HG03175 (cell line): ENCODE measurements at regions not wholly inside any gene's neighbourhood (a gene's known extent, or its start where the extent isn't known, plus 50 kb on each side); places are given as distances from the start of the nearest gene placed in this dataset.
"Not testable (repeated sequence)": the region's sequence is repeated elsewhere in the genome, so short reads cannot be mapped to it uniquely, and the experiment has no call there.

Experiments
- ATAC-seq: cut with Tn5 transposase; IDR thresholded peaks from one replicate; pipeline ENCODE4 v1.9.1; 2021; ENCODE audit warnings: mild to moderate bottlenecking, moderate library complexity; ENCODE audit not compliant: unreplicated experiment

DNA sequence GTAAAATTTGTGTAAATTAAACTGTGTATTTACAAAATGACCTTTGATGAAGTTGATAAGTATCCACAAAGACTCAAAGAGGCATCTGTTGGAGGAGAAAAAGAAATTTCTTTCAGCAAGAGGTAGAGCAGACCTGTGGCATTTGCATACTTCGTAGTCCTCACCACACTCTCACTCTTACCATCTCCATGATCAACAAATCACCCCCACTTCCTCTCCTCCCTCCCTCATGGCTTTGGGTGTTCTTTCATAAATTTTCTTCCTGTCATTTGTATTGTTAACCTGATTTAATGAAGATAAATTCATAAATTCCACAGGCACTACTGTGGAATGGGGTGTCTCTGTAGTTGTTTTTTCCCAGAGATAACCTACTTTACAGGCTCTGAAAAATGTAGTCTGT lies 366.5 kb downstream of the ZNF674 start:
- ATAC-seq = peak; percentile 48

DNA sequence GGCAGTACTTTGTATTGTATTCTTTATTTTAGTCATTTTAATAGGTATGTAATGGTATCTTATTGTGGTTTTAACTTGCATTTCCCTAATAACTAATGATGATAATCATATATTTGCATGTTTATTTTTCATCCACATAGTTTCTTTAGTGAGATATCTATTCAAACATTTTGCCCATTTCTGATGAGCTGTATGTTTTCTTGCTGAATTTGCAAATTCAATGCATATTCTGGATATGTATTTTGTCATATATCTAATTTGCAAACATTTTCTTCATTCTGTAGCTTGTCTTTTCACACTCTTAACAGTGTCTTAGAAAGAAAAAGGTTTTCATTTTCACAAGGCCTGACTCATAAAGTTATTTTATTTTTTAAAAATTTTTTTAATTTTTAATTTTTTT lies 372.1 kb downstream of the ZNF674 start:
- no peak for ATAC-seq

DNA sequence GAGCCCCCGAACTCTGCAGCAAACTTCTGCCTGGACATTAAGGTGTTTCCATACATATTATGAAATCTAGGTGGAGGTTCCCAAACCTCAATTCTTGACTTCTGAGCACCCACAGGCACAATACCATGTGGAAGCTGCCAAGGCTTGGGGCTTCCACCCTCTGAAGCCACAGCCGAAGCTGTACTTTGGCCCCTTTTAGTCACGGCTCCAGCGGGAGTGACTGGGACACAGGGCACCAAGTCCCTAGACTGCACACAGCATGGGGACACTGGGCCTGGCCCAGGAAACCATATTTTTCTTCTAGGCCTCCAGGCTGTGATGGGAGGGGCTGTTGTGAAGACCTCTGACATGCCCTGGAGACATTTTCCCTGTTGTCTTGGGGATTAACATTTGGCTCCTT lies 373.8 kb downstream of the ZNF674 start:
- ATAC-seq = not testable (repeated sequence)

DNA sequence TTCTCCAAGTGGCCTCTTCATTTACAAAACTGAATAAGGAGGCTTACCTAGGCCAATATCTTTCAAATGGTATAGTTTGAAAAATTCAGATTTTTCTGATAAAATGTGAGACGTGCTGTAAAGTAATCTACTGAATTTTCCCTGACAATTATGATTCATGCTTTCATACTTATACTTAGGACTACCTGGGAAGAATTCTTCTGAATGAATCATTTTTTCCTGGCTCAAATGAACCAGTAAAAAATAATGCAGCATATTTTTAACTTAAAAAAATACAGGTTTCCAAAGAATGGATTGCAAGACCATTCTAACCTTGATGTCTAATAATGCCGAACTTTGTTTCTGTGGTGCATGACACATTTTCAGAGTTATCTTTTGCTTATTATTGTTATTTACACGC lies 375.4 kb downstream of the ZNF674 start:
- ATAC-seq = no peak

DNA sequence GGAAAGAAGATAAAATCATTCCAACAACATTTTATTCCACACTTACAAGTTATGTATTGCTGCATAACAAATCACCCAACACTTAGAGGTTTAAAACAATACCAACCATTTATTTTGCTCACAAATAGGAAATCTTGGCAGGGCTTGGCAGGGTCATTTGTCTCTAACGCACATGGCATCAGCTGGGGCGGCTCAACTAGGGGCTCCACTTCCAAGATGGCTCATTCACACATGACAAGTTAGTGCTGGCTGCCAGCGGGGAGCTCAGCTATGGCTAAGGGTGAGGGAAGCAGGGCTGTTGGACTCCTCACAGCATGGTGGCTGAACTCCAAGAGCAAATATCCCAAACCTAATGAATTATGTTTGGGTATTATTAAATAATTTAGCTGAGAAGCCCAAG lies 377.0 kb downstream of the ZNF674 start:
- no peak for ATAC-seq

DNA sequence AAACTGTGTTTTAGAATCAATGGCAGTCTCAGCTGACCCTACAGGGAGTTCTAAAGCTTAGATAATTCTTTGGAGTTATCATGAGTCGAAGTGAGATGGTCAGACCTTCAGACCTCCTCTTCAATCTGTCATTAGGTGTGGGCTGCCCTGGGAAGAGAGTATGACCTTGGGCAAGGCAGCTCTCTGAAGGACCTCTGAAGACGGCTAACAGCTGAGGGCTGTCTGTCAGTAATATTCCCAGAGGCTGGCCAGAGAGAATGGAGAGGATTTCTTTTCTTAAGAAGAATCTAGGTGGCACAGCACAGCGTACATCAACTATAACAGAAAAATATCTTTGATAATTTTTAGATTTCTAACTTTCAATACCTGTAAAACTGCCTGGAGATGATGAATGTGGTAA lies 379.4 kb downstream of the ZNF674 start:
- ATAC-seq = no peak

DNA sequence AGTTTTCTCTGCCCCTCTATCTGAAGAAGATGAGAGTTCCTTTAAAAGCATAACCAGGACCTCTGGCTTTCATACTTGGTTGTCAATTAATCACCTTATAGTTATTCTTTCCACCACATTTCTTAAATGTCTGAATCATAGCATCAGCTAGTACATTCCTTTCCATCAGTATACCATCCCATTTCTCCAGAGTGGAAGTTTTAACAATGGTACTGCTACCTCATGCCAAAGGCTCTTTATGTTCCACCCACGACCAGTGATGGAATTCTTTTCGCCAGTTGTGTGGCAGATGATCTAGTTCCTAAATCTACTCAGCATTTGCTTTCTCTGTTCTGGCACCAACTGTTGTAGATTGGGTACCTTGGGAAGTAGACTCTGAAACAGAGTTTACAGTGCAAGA lies 379.8 kb downstream of the ZNF674 start:
- ATAC-seq = no peak

DNA sequence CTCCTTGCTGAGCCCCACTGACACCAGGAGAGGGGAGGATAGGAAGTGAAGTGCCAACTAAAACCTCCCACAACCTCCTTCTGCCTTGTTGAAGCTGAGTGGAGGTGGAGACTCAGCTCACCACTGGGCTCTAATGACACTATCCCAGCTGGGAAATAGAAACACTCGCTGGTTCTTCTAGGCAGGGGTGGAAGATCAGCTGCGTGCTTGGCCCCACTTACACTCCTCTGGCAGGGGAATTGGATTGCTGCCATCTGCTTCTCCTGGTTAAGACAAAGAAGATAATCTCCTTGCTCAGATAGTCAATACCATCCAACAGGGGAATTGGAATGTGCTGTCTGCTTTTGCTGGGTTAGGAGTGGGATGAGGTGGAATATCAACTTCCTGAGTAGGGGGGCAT lies 392.5 kb downstream of the ZNF674 start:
- ATAC-seq = no peak

DNA sequence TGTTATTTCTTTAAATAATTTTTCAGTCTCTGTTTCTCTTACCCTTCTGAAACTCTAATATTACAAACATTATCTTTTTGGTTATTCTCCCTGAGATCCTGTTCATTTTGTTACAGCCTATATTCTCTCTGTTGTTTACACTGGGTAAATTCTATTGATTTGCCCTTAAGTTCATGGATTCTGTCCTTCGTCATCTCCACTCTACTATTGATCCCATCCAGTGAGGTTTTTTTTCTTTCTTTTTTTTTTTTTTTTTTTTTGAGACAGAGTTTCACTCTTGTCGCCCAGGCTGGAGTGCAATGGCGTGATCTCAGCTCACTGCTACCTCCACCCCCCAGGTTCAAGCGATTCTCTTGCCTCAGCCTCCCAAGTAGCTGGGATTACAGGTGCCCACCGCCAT lies 393.9 kb downstream of the ZNF674 start:
- not testable (repeated sequence) for ATAC-seq

DNA sequence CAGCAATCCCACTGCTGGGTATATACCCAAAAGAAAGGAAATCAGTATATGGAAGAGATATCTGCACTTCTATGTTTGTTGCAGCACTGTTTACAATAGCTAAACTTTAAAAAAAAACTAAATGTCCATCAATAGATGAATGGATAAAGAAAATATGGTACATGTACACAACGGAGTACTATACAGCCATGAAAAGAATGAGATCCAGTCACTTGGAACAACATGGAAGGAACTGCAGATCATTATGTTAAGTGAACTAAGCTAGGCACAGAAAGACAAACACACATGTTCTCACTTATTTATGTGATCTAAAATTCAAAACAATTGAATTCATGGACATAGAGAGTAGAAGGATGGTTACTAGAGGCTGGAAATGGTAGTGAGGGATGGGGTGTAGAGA lies 400.7 kb downstream of the ZNF674 start:
- no peak for ATAC-seq

DNA sequence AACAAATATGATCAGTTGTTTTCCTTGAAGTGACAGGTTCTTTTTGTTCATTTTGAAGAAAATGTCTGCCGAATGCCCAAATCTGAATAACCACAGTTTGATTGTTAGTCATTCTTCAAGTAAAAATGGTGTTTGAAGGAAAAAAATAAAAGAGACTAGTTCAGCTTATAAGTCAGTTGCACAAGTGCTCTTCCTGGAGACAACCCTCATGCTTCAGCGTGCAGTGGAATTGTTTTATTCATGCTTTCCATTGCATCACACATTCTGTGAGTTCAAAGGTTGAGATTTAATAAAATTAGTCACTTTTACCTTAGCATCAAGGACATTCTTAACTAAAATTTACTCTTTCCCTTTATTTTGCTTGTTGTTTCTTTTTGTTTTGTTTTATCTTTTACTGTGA lies 404.9 kb downstream of the ZNF674 start:
- no peak for ATAC-seq

DNA sequence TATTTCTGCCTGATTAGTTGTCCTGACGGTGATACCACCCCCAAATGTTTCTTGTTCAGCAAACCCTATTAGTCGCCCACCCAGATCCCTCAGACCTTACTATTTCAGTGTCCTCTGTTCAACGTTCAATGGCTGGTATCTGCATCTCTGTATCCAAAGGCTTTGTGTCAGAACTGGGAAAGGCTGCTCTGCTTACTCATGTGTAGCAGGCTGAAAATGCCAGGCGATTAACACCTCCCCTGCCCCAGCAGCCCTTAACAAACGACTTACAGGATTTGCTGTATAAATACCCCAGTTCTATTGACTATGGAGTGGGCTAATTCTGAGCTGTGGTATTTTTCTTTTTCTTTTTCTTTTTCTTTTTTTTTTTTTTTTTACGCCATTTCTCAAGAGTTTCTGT lies 415.0 kb downstream of the ZNF674 start:
- no peak for ATAC-seq

DNA sequence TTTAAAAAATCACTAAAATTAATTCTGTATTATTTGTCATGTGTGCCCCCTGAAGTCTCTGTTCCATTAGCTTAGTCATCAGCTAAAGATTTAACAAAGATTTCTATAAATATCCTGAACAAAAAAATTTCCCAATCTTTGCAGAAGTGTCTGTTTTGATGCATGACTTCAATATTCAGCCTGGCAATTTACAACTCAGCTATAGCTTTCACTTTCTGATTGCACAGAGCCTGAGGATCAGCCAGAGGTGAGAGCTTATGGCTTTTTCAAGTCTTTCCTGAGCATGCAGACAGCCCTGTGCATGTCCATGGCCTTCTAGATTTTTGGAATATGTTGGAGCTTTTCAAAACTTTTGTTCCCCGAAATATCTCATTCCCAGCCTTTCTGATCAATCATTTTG lies 420.1 kb downstream of the ZNF674 start:
- no peak for ATAC-seq

DNA sequence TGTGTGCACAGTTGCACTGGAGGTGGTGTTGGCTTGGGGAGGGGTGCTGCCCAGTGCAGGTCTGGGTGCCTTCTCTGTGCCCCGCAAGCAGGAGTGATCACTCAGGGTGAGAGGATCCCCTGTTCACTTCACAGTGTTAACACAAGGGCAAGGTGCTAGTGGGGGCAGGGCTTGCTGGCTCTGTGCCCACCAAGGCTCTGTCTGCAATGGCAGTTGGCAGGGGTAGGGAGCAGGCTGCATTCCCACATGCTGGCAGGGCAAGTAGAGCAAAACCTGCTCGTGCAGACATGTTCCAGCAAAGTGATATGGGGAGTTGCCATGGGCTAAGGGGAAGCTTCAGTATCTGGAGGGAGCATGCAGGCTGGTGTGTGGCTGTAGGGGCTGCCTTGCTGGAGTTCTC lies 428.0 kb downstream of the ZNF674 start:
- ATAC-seq = no peak

DNA sequence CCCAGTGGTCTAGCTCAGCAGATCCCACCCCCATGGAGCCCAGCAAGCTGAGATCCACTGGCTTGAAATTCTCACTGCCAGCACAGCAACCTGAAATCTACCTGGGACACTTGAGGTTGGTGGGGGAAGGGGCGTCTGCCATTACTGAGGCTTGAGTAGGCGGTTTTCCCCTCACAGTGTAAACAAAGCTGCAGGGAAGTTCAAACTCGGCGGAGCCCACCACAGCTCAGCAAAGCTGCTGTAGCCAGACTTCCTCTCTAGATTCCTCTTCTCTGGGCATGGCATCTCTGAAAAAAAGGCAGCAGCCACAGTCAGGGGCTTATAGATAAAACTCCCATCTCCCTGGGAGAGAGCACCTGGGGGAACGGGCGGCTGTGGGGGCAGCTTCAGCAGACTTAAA lies 457.9 kb downstream of the ZNF674 start:
- not testable (repeated sequence) for ATAC-seq

DNA sequence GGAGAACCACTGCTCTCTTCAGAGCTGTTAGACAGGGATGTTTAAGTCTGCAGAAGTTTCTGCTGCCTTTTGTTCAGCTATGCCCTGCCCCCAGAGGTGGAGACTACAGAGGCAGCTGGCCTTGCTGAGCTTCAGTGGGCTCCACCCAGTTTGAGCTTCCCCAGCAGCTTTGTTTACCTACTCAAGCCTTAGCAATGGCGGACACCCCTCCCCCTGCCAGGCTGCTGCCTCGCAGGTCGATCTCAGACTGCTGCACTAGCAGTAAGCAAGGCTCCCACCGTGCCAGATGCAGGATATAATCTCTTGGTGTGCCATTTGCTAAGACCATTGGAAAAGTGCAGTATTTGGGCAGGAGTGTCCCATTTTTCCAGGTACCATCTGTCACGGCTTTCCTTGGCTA lies 465.1 kb downstream of the ZNF674 start:
- not testable (repeated sequence) for ATAC-seq

DNA sequence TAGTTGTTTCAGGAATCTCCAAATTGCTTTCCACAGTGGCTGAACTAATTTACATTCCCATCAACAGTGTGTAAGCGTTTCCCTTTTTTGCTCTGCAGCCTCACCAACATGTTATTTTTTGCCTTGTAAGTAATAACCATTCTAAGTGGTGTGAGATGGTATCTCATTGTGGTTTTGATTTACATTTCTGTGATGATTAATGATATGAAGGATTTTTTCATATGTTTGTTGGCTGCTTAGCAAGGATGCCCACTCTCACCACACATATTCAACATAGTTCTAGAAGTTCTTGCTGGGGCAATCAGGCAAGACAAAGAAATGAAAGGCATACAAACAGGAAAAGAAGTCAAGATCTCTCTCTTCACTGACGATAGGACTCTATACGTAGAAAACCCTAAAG lies 472.4 kb downstream of the ZNF674 start:
- no peak for ATAC-seq

DNA sequence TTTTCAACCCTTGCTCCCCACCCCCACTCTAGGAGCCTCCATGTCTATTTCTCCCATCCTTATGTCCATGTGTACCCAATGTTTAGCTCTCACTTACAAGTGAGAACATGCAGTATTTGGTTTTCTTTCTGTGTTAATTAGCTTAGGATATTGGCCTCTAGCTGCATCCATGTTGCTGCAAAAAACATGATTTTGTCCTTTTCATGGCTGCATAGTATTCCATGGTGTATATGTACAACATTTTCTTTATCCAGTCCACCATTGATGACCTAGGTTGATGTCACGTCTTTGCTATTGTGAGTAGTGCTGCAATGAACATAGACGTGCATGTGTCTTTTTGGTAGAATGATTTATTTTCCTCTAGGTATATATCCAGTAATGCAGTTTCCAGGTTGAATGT lies 472.8 kb downstream of the ZNF674 start:
- no peak for ATAC-seq

DNA sequence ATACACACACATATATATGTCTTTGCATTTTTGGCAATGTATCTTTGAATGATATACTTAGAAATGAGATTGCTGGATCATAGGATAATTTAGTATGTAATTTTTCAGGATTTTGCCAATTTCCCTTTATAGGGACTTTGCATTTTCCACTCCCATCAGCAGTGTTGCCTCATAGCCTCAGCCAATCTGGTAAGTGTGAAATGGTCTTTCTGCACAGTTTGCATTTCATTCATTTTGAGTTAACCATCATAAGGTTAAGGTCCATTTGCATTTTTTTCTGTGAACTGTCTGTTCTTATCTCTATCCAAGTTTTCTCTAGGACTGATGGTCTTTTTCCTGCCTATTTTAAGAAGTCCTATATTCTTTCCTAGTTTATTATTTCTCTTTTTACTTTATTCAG lies 474.8 kb downstream of the ZNF674 start:
- no peak for ATAC-seq

DNA sequence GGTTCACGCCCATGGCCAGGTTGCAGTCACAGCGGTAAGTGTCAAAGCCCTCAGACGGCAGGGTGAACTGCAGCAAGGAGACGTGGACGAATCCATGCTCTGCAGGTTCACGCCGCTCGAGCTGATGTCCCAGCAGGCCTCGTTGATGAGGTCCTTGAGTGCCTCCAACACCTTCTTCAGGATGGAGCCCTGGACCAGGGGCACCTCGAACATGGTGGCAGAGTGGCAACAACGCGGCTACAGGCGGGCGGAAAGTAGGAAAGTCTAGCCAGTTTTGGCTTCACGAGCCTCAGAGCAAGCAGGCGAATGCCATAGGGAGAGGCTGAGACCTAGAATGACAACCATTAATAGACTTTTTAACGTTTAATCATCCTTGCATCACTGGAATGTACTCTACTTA lies 485.9 kb downstream of the ZNF674 start:
- no peak for ATAC-seq

DNA sequence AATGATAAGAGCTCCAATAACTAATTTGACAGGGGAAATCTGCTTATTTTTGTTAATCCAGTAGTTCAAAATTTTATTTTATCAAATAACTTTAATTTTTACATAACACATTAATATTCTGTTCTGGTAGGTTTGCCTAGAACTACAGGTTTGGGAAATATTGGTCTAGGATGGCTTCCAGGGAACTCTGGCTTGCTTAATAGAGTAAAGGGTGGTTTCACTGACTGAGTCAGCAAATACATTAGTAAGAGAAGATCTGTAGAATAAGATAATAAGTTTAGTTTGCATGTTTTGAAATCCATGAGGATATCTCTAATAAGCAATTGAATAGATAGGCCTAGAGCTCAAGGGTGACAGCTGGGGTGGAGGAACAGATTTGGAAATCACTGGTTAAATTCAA lies 500.7 kb downstream of the ZNF674 start:
- no peak for ATAC-seq

DNA sequence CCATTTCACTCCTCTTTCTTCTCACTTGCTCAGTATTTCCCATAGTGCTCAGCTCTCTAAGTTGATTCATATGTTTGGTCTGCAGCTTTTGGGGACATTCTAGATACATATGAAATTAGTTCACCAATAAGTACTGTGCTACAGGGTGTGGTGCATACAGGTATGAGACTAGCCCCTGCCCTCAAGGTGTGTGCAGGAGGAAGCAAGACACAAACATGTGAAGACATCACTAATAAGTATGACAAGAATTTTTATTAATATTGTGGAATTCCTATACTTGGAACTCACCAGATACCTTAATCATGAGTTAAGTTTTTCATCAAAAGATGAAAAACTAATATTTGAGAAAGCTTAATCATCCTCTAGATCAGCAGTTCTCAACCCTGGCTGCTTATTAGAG lies 505.2 kb downstream of the ZNF674 start:
- no peak for ATAC-seq

DNA sequence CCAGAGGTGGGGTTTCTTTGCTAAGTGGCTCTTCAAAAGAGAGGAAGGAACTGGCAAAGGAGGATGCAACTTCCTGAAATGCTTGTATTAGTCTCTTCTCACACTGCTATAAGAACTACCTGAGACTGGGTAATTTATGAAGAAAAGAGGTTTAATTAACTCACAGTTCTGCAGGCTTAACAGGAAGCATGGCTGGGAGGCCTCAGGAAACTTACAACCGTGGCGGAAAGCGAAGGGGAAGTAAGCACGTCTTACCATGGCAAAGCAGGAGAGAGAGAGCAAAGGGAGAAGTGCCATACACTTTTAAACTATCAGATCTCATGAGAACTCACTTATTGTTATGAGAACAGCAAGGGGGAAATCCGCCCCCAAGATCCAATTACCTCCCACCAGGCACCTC lies 505.7 kb downstream of the ZNF674 start:
- ATAC-seq = no peak

DNA sequence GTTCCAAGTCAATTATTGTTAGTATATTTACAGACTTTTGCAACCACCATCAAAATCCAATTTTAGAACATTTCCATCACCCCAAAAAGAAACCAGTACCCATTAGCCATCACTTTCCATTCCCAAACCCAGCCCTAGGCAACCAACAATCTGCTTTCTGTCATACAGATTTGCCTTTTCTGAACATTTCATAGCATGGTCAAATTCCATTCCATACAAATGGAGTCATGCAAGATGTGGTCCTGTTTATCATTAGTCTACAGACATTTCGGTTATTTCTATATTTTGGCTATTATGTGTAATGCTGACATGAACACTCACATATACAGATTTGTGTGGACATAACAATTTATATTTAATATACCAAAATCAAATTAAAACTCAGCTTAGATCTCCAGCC lies 508.7 kb downstream of the ZNF674 start:
- no peak for ATAC-seq
